ENCODE measurements at regions not wholly inside any gene's neighbourhood (a gene's known extent, or its start where the extent isn't known, plus 50 kb on each side); places are given as distances from the start of the nearest gene placed in this dataset.

DNA sequence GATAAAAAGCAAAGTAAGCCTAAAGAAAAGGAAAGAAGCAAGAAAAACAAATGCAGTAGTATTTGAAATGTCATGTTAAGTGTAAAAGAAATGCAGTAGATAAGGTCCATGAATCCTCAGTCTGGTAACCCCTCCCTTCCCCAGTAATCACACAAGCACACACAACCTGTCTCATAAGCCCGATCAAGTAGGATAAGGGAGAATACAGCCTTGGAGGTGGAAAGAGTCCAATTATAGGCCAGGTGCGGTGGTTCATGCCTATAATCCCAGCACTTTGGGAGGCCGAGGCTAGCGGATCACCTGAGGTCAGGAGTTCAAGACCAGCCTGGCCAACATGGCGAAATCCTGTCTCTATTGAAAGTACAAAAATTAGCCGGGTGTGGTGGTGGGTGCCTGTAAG lies 117.9 kb downstream of the GADD45G start:
- H4K20me1 ChIP-seq (ENCODE audit: insufficient read depth, low read length), result no peaks in the 10 kb centered on the region
- no peaks in the 10 kb centered on the region for H3K4me1 ChIP-seq (ENCODE audit: insufficient read depth, low read length, severe bottlenecking)
- H3K27me3 ChIP-seq (ENCODE audit: insufficient read depth, low read length), result no peaks in the 10 kb centered on the region
- H3K79me2 ChIP-seq (ENCODE audit: insufficient read depth, low read length), result no peaks in the 10 kb centered on the region
- H3F3A ChIP-seq (ENCODE audit: insufficient read depth, low read length), result no peaks in the 10 kb centered on the region
- H3K36me3 ChIP-seq (ENCODE audit: insufficient read depth, low read length), result no peaks in the 10 kb centered on the region
- H3K9ac ChIP-seq (ENCODE audit: low read length), result no peak overlapping the region
- H2AFZ ChIP-seq (ENCODE audit: low read length), result no peak overlapping the region
- no peak overlapping the region for H3K4me3 ChIP-seq (ENCODE audit: low read depth, low read length, poor library complexity, severe bottlenecking)
- no peak overlapping the region for H3K27ac ChIP-seq (ENCODE audit: low read depth, low read length, poor library complexity, severe bottlenecking)
- H3K9me3 ChIP-seq (ENCODE audit: low read length), result no peaks in the 10 kb centered on the region
- TF ChIP-seq EZH2 (IDR thresholded peaks at IDR 0.05; ENCODE audit: borderline replicate concordance, low read length), result no peak
- TF ChIP-seq, protein P1, sequence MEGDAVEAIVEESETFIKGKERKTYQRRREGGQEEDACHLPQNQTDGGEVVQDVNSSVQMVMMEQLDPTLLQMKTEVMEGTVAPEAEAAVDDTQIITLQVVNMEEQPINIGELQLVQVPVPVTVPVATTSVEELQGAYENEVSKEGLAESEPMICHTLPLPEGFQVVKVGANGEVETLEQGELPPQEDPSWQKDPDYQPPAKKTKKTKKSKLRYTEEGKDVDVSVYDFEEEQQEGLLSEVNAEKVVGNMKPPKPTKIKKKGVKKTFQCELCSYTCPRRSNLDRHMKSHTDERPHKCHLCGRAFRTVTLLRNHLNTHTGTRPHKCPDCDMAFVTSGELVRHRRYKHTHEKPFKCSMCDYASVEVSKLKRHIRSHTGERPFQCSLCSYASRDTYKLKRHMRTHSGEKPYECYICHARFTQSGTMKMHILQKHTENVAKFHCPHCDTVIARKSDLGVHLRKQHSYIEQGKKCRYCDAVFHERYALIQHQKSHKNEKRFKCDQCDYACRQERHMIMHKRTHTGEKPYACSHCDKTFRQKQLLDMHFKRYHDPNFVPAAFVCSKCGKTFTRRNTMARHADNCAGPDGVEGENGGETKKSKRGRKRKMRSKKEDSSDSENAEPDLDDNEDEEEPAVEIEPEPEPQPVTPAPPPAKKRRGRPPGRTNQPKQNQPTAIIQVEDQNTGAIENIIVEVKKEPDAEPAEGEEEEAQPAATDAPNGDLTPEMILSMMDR (IDR thresholded peaks at IDR 0.05; ENCODE audit: low read length), result no peak
- no peaks in the 10 kb centered on the region for H3K9me2 ChIP-seq (ENCODE audit: low read depth, low read length)
- no peak overlapping the region for H3K4me2 ChIP-seq (ENCODE audit: low read length)

DNA sequence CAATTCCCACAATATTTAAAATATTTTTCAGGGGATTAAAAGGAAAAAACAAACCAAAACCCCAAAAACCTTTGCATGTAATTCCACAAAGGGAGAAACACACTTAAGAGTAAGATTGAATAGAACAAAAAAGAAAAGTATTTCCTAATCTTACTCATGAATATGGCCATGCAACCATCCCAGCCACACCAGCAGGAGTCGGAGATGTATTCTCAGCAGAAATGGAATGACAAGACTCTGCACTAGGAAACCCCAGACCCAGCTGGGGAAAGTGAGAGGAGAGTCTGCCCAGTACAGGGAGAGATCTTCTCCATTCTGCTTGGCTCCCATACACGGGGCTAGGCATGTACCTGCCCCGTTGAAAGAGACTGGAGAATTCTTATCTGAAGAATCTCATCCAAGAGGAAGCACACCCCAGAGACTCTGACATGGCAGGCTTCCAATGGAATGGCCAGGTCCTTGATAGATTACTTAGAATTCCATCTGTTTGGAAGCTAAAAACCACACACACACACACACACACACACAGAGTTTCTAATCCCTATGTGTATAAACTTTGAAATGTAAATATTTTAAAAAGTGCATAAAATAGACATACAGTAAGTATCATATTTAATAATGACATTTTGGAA lies 118.8 kb downstream of the GADD45G start:
- H3K4me1 ChIP-seq (ENCODE audit: insufficient read depth, low read length, severe bottlenecking), result no peaks in the 10 kb centered on the region
- no peak overlapping the region for H3K4me3 ChIP-seq (ENCODE audit: low read depth, low read length, poor library complexity, severe bottlenecking)
- H4K20me1 ChIP-seq (ENCODE audit: insufficient read depth, low read length), result no peaks in the 10 kb centered on the region
- H2AFZ ChIP-seq (ENCODE audit: low read length), result no peak overlapping the region
- no peaks in the 10 kb centered on the region for H3F3A ChIP-seq (ENCODE audit: insufficient read depth, low read length)
- no peak overlapping the region for H3K9ac ChIP-seq (ENCODE audit: low read length)
- TF ChIP-seq, protein P1 (IDR thresholded peaks at IDR 0.05; ENCODE audit: low read length), result no peak
- no peak for TF ChIP-seq EZH2 (IDR thresholded peaks at IDR 0.05; ENCODE audit: borderline replicate concordance, low read length)
- H3K9me2 ChIP-seq (ENCODE audit: low read depth, low read length), result no peaks in the 10 kb centered on the region
- H3K4me2 ChIP-seq (ENCODE audit: low read length), result no peak overlapping the region
- H3K27me3 ChIP-seq (ENCODE audit: insufficient read depth, low read length), result no peaks in the 10 kb centered on the region
- H3K79me2 ChIP-seq (ENCODE audit: insufficient read depth, low read length), result no peaks in the 10 kb centered on the region
- H3K27ac ChIP-seq (ENCODE audit: low read depth, low read length, poor library complexity, severe bottlenecking), result no peak overlapping the region
- H3K36me3 ChIP-seq (ENCODE audit: insufficient read depth, low read length), result no peaks in the 10 kb centered on the region
- no peaks in the 10 kb centered on the region for H3K9me3 ChIP-seq (ENCODE audit: low read length)

DNA sequence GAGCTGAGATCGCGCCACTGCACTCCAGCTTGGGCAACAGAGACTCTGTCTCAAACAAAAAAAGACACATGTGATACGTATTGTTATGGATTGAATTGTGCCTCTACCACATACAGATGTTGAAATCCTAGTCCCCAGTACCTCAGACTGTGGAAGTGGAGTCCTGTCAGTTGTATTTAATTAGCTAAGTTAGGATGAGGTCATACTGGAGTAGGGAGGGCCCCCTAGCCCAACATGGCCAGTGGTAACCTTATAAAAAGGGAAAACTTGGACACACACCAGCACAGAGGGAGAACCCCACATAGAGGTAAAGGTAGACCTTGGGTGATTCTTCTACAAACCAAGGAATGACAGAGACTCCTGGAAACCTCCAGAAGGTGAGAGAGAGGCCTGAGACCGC lies 119.8 kb downstream of the GADD45G start:
- Histone ChIP-seq H3K79me2 (ENCODE audit: insufficient read depth, low read length) (no peaks in the 10 kb centered on the region), H3K4me3 (ENCODE audit: low read depth, low read length, poor library complexity, severe bottlenecking) (no peak overlapping the region), H3F3A (ENCODE audit: insufficient read depth, low read length) (no peaks in the 10 kb centered on the region), H3K27me3 (ENCODE audit: insufficient read depth, low read length) (no peaks in the 10 kb centered on the region), H4K20me1 (ENCODE audit: insufficient read depth, low read length) (no peaks in the 10 kb centered on the region), H3K4me2 (ENCODE audit: low read length) (no peak overlapping the region), H3K4me1 (ENCODE audit: insufficient read depth, low read length, severe bottlenecking) (no peaks in the 10 kb centered on the region), H3K36me3 (ENCODE audit: insufficient read depth, low read length) (no peaks in the 10 kb centered on the region), H3K9me3 (ENCODE audit: low read length) (no peaks in the 10 kb centered on the region), H3K27ac (ENCODE audit: low read depth, low read length, poor library complexity, severe bottlenecking) (no peak overlapping the region), H3K9ac (ENCODE audit: low read length) (no peak overlapping the region), H2AFZ (ENCODE audit: low read length) (no peak overlapping the region), H3K9me2 (ENCODE audit: low read depth, low read length) (no peaks in the 10 kb centered on the region)
- TF ChIP-seq, protein P1 (IDR thresholded peaks at IDR 0.05; ENCODE audit: low read length), result no peak
- TF ChIP-seq EZH2 (IDR thresholded peaks at IDR 0.05; ENCODE audit: borderline replicate concordance, low read length), result no peak

Data from OCI-LY1 (cell line).